Chondrocyte (in vitro differentiated cells): ENCODE measurements at regions not wholly inside any gene's neighbourhood (a gene's known extent, or its start where the extent isn't known, plus 50 kb on each side); places are given as distances from the start of the nearest gene placed in this dataset.

ENCODE experiments used
- DNase-seq: peaks from one replicate; pipeline ENCODE4 v3.0.0; 2021; ENCODE audit warnings: mixed read lengths, low spot score
- H3K27ac Mint-ChIP-seq: one replicate; pipeline ENCODE4 v1.8.0; 2021; ENCODE audit warnings: mild to moderate bottlenecking, moderate library complexity, mixed read lengths; ENCODE audit not compliant: unreplicated experiment
- H3K27me3 Mint-ChIP-seq: 2 replicates; pipeline ENCODE4 v1.8.0; 2021; ENCODE audit warnings: low read depth, mixed read lengths
- H3K36me3 Mint-ChIP-seq: 2 replicates; pipeline ENCODE4 v1.8.0; 2021; ENCODE audit warnings: low read depth, mixed read lengths
- H3K4me1 Mint-ChIP-seq: 2 replicates; pipeline ENCODE4 v1.8.0; 2021; ENCODE audit warnings: low read depth, mild to moderate bottlenecking, mixed read lengths
- H3K4me3 Mint-ChIP-seq: one replicate; pipeline ENCODE4 v1.8.0; 2021; ENCODE audit warnings: mild to moderate bottlenecking, moderate library complexity, mixed read lengths; ENCODE audit not compliant: unreplicated experiment
- H3K9me3 Mint-ChIP-seq: 2 replicates; pipeline ENCODE4 v1.8.0; 2021; ENCODE audit warnings: low read depth, mixed read lengths
- CTCF ChIP-seq: fragments of 200-600 bp; sonication (generic); IDR thresholded peaks from 2 replicates; pipeline ENCODE4 v1.5.0; 2021; ENCODE audit warnings: antibody characterized with exemption, mild to moderate bottlenecking, moderate library complexity

- Mint-ChIP-seq H3K4me3 (no peak overlapping the region), H3K9me3 (no peaks in the 10 kb centered on the region), H3K27me3 (no peaks in the 10 kb centered on the region), H3K36me3 (no peaks in the 10 kb centered on the region), H3K4me1 (peaks cover 20% of the 10 kb centered on the region), H3K27ac (no peak overlapping the region)
- no peak for DNase-seq
- TF ChIP-seq CTCF = no peak
These were observed 682.4 kb downstream of the ADGRL2 start for GRCh38 chr1:82483146-82483545.

- H3K4me3 Mint-ChIP-seq = no peak overlapping the region
- no peak overlapping the region for H3K27ac Mint-ChIP-seq
These were observed 678.2 kb downstream of the ADGRL2 start for GRCh38 chr1:82478916-82479315.

GRCh38 chr1:82472489-82473131 lies 671.9 kb downstream of the ADGRL2 start:
- H3K27ac Mint-ChIP-seq = no peak overlapping the region
- H3K4me3 Mint-ChIP-seq = no peak overlapping the region
- no peaks in the 10 kb centered on the region for H3K4me1 Mint-ChIP-seq
- peaks cover 8% of the 10 kb centered on the region for H3K9me3 Mint-ChIP-seq
- peaks cover 2% of the 10 kb centered on the region for H3K36me3 Mint-ChIP-seq
- no peak for DNase-seq
- no peaks in the 10 kb centered on the region for H3K27me3 Mint-ChIP-seq
- TF ChIP-seq CTCF = no peak

More at GRCh38 chr1:82478916-82479315, 678.2 kb downstream of the ADGRL2 start:
- DNase-seq = no peak
- no peak for TF ChIP-seq CTCF
- Mint-ChIP-seq H3K4me1 (peaks cover 5% of the 10 kb centered on the region), H3K9me3 (peaks cover 8% of the 10 kb centered on the region), H3K27me3 (no peaks in the 10 kb centered on the region), H3K36me3 (peaks cover 2% of the 10 kb centered on the region)

GRCh38 chr1:82466891-82467290 lies 666.2 kb downstream of the ADGRL2 start:
- DNase-seq = no peak
- no peaks in the 10 kb centered on the region for H3K27me3 Mint-ChIP-seq
- H3K9me3 Mint-ChIP-seq = no peaks in the 10 kb centered on the region
- H3K4me3 Mint-ChIP-seq = no peak overlapping the region
- peaks cover 31% of the 10 kb centered on the region for H3K4me1 Mint-ChIP-seq
- no peak overlapping the region for H3K27ac Mint-ChIP-seq
- no peak for TF ChIP-seq CTCF
- H3K36me3 Mint-ChIP-seq = no peaks in the 10 kb centered on the region

- H3K27me3 Mint-ChIP-seq = no peaks in the 10 kb centered on the region
These were observed 665.7 kb downstream of the ADGRL2 start for GRCh38 chr1:82466416-82466815.

More at GRCh38 chr1:82466416-82466815, 665.7 kb downstream of the ADGRL2 start:
- no peak for DNase-seq
- TF ChIP-seq CTCF = no peak
- no peaks in the 10 kb centered on the region for H3K36me3 Mint-ChIP-seq
- H3K4me3 Mint-ChIP-seq = no peak overlapping the region
- no peak overlapping the region for H3K27ac Mint-ChIP-seq
- peaks cover 32% of the 10 kb centered on the region for H3K4me1 Mint-ChIP-seq
- H3K9me3 Mint-ChIP-seq = no peaks in the 10 kb centered on the region
